ENCODE measurements at regions not wholly inside any gene's neighbourhood (a gene's known extent, or its start where the extent isn't known, plus 50 kb on each side); places are given as distances from the start of the nearest gene placed in this dataset.

GRCh38 chr12:89040146-89040964 lies 311.9 kb downstream of the DUSP6 start:
- TF ChIP-seq POLR2A (IDR thresholded peaks at IDR 0.05): no peak
- no peak for TF ChIP-seq CTCF (IDR thresholded peaks at IDR 0.05)
- no peak for TF ChIP-seq EP300 (IDR thresholded peaks at IDR 0.05)
